ENCODE measurements at regions not wholly inside any gene's neighbourhood (a gene's known extent, or its start where the extent isn't known, plus 50 kb on each side); places are given as distances from the start of the nearest gene placed in this dataset.

GRCh38 chr13:85724546-85725432, 74.4 kb downstream of the SLITRK6 start:
- Histone ChIP-seq H3K36me3 (ENCODE audit: control insufficient read depth in 4 of 4, insufficient read depth in 4 of 4, low read length in 4 of 4) (no peaks in the 10 kb centered on the region), H3K9ac (ENCODE audit: insufficient read depth in 1 of 2, low read length in 2 of 2) (no peak overlapping the region), H3K4me3 (no peak overlapping the region), H3K27me3 (ENCODE audit: control insufficient read depth in 3 of 3, insufficient read depth in 3 of 3, low read length in 2 of 3) (no peaks in the 10 kb centered on the region), H3K27ac (ENCODE audit: low read depth in 1 of 2, low read length in 1 of 2) (no peak overlapping the region), H3K4me1 (ENCODE audit: control insufficient read depth in 5 of 5, insufficient read depth in 5 of 5, low read length in 5 of 5) (peaks cover 0 to 24% (median 3%) of the 10 kb centered on the region in 5 donors), H3K9me3 (ENCODE audit: control insufficient read depth in 4 of 4, insufficient read depth in 3 of 4, low read length in 3 of 4) (no peaks in the 10 kb centered on the region)
- WGBS, 2 donors = 74 to 82% methylated on average over 12 of the region's 12 CpGs
- ATAC-seq (ENCODE audit: insufficient read depth, low FRiP score) (no peak), DNase-seq (peak; percentile 77 to 96 (median 93))
- TF ChIP-seq, protein P1, sequence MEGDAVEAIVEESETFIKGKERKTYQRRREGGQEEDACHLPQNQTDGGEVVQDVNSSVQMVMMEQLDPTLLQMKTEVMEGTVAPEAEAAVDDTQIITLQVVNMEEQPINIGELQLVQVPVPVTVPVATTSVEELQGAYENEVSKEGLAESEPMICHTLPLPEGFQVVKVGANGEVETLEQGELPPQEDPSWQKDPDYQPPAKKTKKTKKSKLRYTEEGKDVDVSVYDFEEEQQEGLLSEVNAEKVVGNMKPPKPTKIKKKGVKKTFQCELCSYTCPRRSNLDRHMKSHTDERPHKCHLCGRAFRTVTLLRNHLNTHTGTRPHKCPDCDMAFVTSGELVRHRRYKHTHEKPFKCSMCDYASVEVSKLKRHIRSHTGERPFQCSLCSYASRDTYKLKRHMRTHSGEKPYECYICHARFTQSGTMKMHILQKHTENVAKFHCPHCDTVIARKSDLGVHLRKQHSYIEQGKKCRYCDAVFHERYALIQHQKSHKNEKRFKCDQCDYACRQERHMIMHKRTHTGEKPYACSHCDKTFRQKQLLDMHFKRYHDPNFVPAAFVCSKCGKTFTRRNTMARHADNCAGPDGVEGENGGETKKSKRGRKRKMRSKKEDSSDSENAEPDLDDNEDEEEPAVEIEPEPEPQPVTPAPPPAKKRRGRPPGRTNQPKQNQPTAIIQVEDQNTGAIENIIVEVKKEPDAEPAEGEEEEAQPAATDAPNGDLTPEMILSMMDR (IDR thresholded peaks at IDR 0.05; ENCODE audit: control extremely low read depth, extremely low read depth) = no peak

GRCh38 chr13:85719749-85720148, 79.5 kb downstream of the SLITRK6 start:
- no peak overlapping the region for H3K27ac ChIP-seq (ENCODE audit: low read depth in 1 of 2, low read length in 1 of 2)
- no peaks in the 10 kb centered on the region for H3K36me3 ChIP-seq (ENCODE audit: control insufficient read depth in 4 of 4, insufficient read depth in 4 of 4, low read length in 4 of 4)
- no peak overlapping the region for H3K9ac ChIP-seq (ENCODE audit: insufficient read depth in 1 of 2, low read length in 2 of 2)
- DNase-seq (no peak), ATAC-seq (ENCODE audit: insufficient read depth, low FRiP score) (no peak)
- H3K27me3 ChIP-seq (ENCODE audit: control insufficient read depth in 3 of 3, insufficient read depth in 3 of 3, low read length in 2 of 3) = no peaks in the 10 kb centered on the region
- no peak overlapping the region for H3K4me3 ChIP-seq
- WGBS, 2 donors = 89 to 97% methylated on average over 1 of the region's 1 CpG
- peaks cover 0 to 20% (median 3%) of the 10 kb centered on the region in 5 donors for H3K4me1 ChIP-seq (ENCODE audit: control insufficient read depth in 5 of 5, insufficient read depth in 5 of 5, low read length in 5 of 5)
- no peaks in the 10 kb centered on the region for H3K9me3 ChIP-seq (ENCODE audit: control insufficient read depth in 4 of 4, insufficient read depth in 3 of 4, low read length in 3 of 4)
- TF ChIP-seq, protein P1 (IDR thresholded peaks at IDR 0.05; ENCODE audit: control extremely low read depth, extremely low read depth) = no peak

GRCh38 chr13:85717921-85718320, 81.3 kb downstream of the SLITRK6 start:
- Histone ChIP-seq H3K4me3 (no peak overlapping the region), H3K27ac (ENCODE audit: low read depth in 1 of 2, low read length in 1 of 2) (no peak overlapping the region), H3K9me3 (ENCODE audit: control insufficient read depth in 4 of 4, insufficient read depth in 3 of 4, low read length in 3 of 4) (no peaks in the 10 kb centered on the region), H3K27me3 (ENCODE audit: control insufficient read depth in 3 of 3, insufficient read depth in 3 of 3, low read length in 2 of 3) (no peaks in the 10 kb centered on the region), H3K4me1 (ENCODE audit: control insufficient read depth in 5 of 5, insufficient read depth in 5 of 5, low read length in 5 of 5) (peaks cover 0 to 8% (median 0%) of the 10 kb centered on the region in 5 donors), H3K36me3 (ENCODE audit: control insufficient read depth in 4 of 4, insufficient read depth in 4 of 4, low read length in 4 of 4) (no peaks in the 10 kb centered on the region), H3K9ac (ENCODE audit: insufficient read depth in 1 of 2, low read length in 2 of 2) (no peak overlapping the region)
- no peak for ATAC-seq (ENCODE audit: insufficient read depth, low FRiP score)
- no peak for DNase-seq
- TF ChIP-seq, protein P1 (IDR thresholded peaks at IDR 0.05; ENCODE audit: control extremely low read depth, extremely low read depth) = no peak
- WGBS, 2 donors = 94% methylated on average over 3 of the region's 3 CpGs

All from lung (tissue), 11 donors.